ENCODE measurements at regions not wholly inside any gene's neighbourhood (a gene's known extent, or its start where the extent isn't known, plus 50 kb on each side); places are given as distances from the start of the nearest gene placed in this dataset.

DNA sequence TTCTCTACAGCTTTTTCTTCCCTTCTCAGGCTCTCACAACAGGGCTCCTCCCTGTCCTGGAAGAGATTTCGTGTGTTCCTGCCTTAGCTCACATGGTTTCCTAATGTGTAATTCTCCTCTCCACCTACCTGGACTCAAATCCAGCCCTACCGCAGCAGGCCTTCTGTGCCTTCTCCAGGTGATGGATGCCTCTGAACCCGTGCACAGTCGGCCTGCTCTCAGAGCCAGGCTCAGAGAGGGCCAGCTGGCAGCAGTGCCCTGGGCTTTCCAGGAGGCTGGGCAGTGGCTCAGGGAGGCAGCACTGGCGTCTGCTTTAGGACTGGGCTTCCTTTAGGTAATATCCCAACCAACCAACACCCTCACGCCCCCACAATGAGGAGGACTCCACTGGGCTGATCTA, 123.2 kb upstream of the TMC3 start (continued):
- TF ChIP-seq, protein P1, sequence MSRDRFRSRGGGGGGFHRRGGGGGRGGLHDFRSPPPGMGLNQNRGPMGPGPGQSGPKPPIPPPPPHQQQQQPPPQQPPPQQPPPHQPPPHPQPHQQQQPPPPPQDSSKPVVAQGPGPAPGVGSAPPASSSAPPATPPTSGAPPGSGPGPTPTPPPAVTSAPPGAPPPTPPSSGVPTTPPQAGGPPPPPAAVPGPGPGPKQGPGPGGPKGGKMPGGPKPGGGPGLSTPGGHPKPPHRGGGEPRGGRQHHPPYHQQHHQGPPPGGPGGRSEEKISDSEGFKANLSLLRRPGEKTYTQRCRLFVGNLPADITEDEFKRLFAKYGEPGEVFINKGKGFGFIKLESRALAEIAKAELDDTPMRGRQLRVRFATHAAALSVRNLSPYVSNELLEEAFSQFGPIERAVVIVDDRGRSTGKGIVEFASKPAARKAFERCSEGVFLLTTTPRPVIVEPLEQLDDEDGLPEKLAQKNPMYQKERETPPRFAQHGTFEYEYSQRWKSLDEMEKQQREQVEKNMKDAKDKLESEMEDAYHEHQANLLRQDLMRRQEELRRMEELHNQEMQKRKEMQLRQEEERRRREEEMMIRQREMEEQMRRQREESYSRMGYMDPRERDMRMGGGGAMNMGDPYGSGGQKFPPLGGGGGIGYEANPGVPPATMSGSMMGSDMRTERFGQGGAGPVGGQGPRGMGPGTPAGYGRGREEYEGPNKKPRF (IDR thresholded peaks at IDR 0.05; ENCODE audit: low read depth, low read length), result no peak
- TF ChIP-seq BMI1 (IDR thresholded peaks at IDR 0.05; ENCODE audit: low read length) (no peak), DPF2 (IDR thresholded peaks at IDR 0.05) (no peak), RBM17 (IDR thresholded peaks at IDR 0.05; ENCODE audit: borderline replicate concordance, low read depth, low read length) (no peak), GTF2A2 (tag; IDR thresholded peaks at IDR 0.05) (no peak)
- TF ChIP-seq, protein P2, sequence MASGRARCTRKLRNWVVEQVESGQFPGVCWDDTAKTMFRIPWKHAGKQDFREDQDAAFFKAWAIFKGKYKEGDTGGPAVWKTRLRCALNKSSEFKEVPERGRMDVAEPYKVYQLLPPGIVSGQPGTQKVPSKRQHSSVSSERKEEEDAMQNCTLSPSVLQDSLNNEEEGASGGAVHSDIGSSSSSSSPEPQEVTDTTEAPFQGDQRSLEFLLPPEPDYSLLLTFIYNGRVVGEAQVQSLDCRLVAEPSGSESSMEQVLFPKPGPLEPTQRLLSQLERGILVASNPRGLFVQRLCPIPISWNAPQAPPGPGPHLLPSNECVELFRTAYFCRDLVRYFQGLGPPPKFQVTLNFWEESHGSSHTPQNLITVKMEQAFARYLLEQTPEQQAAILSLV (tag; IDR thresholded peaks at IDR 0.05), result no peak

DNA sequence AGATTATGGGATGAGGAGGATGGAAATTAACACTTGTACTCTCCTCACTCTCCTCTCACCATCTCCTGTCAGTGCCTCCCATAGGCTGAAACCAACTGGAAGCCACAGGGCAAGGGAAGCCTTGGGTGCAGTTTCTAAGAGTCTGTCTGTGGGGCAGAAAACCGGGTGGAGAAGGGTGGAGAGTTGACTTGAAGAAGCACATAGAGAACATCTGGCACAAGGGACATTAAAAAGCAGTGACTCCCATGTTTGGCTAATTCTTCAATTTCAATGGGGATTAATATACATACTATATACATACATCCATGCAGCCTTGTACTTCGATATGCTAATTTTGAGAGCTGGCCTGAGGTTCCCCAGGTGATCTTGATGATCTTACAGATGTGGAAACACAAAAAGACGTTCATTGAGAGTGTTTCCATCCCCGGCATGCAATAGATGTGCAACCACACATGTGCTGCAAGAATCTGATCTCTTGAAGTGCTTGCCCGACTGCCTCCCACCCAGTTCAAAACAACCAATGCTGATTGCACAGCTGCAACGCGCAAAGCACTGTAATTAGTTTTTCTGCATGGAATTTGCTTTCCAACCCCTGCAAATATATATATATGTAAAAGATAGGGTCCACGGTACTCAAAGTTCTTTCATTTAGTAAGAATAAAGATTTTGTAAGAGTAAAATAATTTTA, 121.9 kb upstream of the TMC3 start:
- intact Hi-C loops (cut with micrococcal nuclease) (no loop called here), in situ Hi-C loops (cut with MboI) (loop anchor here (10.0 to 25.0 kb wide), 2 partner anchors 439 to 616 kb away; no protein-coding TSS in a partner anchor)
- DNase-seq (ENCODE audit: extremely low read depth in 1 of 4, low spot score in 3 of 4) (no peak), ATAC-seq (no peak), FAIRE-seq (no peak)
- Histone ChIP-seq H2AFZ (ENCODE audit: low read depth, low read length) (no peak overlapping the region), H3K4me2 (ENCODE audit: insufficient read depth, low read length) (no peak overlapping the region), H3K27ac (ENCODE audit: extremely low read depth, low read depth, low read length) (no peak overlapping the region), H3K9me3 (replicated peaks; ENCODE audit: control insufficient read depth, insufficient read depth, low read depth, low read length) (no peaks in the 10 kb centered on the region), H3K27me3 (ENCODE audit: control insufficient read depth in 2 of 2, insufficient read depth in 2 of 2, low read length in 2 of 2) (peaks cover 0 to 27% of the 10 kb centered on the region in 2 experiments; a peak in 2 of 5 replicates), H3K4me3 (no peak overlapping the region), H3K36me3 (ENCODE audit: control insufficient read depth, insufficient read depth, low read length) (no peaks in the 10 kb centered on the region), H4K20me1 (replicated peaks; ENCODE audit: control insufficient read depth, insufficient read depth, low read length) (no peaks in the 10 kb centered on the region), H3K4me1 (replicated peaks in 1 of 2; ENCODE audit: control insufficient read depth in 2 of 2, insufficient read depth in 2 of 2, low read length in 2 of 2) (no peaks in the 10 kb centered on the region), H3K9me1 (ENCODE audit: control insufficient read depth, insufficient read depth, low read length) (no peaks in the 10 kb centered on the region), H3K79me2 (ENCODE audit: control insufficient read depth, insufficient read depth, low read length) (no peaks in the 10 kb centered on the region), H3K9ac (ENCODE audit: insufficient read depth in 1 of 2, low read depth in 2 of 2, low read length in 2 of 2) (no peak overlapping the region)
- ChIA-PET CTCF (ENCODE audit: low intra/inter-chr PET ratio) (no interaction called here), POLR2A (interaction anchor here (0.6 kb wide), 1 partner anchor 1054 kb away, joined by 3 read pairs; no protein-coding TSS in a partner anchor)
- BruUV-seq (replicated peaks), result no TSS peak
- WGBS (ENCODE audit: insufficient coverage, low coverage, missing lambda C conversion rate), result 0% methylated on average over 8 of the region's 8 CpGs
- TF ChIP-seq FOS (IDR thresholded peaks at IDR 0.05; ENCODE audit: extremely low read depth, insufficient read length) (no peak), MIER1 (IDR thresholded peaks at IDR 0.05; ENCODE audit: low read depth) (no peak), HMGN3 (IDR thresholded peaks at IDR 0.05; ENCODE audit: borderline replicate concordance, extremely low read depth, insufficient read length, low read depth, low read length) (no peak), NCOA6 (IDR thresholded peaks at IDR 0.05) (no peak), SPI1 (IDR thresholded peaks at IDR 0.05; ENCODE audit: borderline replicate concordance, low read depth, low read length) (no peak), PHB (CRISPR knock-in tag; IDR thresholded peaks at IDR 0.05) (no peak), ELF4 (CRISPR knock-in tag; IDR thresholded peaks at IDR 0.05) (no peak)
- TF ChIP-seq, protein P3, sequence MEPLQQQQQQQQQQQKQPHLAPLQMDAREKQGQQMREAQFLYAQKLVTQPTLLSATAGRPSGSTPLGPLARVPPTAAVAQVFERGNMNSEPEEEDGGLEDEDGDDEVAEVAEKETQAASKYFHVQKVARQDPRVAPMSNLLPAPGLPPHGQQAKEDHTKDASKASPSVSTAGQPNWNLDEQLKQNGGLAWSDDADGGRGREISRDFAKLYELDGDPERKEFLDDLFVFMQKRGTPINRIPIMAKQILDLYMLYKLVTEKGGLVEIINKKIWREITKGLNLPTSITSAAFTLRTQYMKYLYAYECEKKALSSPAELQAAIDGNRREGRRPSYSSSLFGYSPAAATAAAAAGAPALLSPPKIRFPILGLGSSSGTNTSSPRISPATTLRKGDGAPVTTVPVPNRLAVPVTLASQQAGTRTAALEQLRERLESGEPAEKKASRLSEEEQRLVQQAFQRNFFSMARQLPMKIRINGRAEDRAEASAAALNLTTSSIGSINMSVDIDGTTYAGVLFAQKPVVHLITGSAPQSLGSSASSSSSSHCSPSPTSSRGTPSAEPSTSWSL (CRISPR knock-in tag; IDR thresholded peaks at IDR 0.05; ENCODE audit: borderline replicate concordance), result no peak
